NT2/D1 (cell line): ENCODE measurements at regions not wholly inside any gene's neighbourhood (a gene's known extent, or its start where the extent isn't known, plus 50 kb on each side); places are given as distances from the start of the nearest gene placed in this dataset.

Experiments
- SUZ12 ChIP-seq: IDR thresholded peaks from 2 replicates; pipeline ENCODE4 v1.6.1; 2011; ENCODE audit not compliant: insufficient read length, insufficient read depth; ENCODE audit errors: extremely low read depth
- YY1 ChIP-seq: IDR thresholded peaks from 2 replicates; pipeline ENCODE4 v1.6.1; 2011; ENCODE audit not compliant: insufficient read length, insufficient read depth
- ZNF274 ChIP-seq: IDR thresholded peaks from 2 replicates; pipeline ENCODE4 v1.6.1; 2011; ENCODE audit warnings: mild to moderate bottlenecking, low read depth, low read length

- TF ChIP-seq ZNF274 (no peak), YY1 (no peak), SUZ12 (no peak)
Observed at GRCh38 chr4:62170235-62170634, 970.1 kb downstream of the ADGRL3 start.
